ENCODE measurements at regions not wholly inside any gene's neighbourhood (a gene's known extent, or its start where the extent isn't known, plus 50 kb on each side); places are given as distances from the start of the nearest gene placed in this dataset.

DNA sequence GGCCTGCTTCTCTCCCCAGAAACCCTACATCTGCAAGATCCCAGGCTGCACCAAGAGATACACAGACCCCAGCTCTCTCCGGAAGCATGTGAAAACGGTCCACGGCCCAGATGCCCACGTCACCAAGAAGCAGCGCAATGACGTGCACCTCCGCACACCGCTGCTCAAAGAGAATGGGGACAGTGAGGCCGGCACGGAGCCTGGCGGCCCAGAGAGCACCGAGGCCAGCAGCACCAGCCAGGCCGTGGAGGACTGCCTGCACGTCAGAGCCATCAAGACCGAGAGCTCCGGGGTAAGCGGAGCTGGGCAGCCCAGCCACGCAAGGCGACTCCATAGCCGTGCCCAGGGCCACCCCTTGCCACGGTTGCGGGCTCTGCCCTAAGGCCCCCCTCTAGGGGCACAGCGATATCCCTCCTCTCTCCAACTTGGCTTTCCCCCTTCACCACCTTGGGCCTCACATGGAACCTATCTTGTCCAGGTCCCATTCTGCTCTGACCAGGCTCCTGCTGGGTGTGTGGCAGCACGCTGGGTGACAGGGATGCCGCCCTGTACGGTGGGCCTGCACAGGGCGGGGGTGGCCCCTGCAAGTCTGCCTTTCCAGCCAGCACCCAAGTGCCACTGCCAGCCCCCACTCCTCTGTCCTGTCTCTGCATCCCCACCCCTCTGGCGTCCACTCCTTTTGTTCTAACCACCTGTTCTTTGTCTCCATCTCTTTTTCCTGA is 248.9 kb downstream of the GLI2 start:
- no peak for DNase-seq

- DNase-seq = no peak
These were observed 249.7 kb downstream of the GLI2 start for GRCh38 chr2:120985174-120985996.

DNA sequence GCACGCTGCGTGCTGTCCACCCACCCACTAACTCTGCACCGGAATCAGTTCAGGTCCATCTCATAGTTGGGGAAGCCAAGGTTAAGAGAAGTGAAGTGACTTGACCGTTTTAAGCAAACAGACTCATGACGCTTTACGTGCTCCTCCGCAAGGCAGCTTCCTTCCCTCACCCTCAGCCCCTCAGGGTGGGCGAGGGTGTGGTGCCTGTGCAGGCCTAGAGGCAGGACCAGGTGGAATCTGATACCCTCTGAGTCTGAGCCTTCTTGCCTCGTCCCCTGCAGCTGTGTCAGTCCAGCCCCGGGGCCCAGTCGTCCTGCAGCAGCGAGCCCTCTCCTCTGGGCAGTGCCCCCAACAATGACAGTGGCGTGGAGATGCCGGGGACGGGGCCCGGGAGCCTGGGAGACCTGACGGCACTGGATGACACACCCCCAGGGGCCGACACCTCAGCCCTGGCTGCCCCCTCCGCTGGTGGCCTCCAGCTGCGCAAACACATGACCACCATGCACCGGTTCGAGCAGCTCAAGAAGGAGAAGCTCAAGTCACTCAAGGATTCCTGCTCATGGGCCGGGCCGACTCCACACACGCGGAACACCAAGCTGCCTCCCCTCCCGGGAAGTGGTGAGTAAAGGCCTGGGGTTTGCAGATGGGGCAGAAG is 250.5 kb downstream of the GLI2 start:
- DNase-seq = no peak

DNA sequence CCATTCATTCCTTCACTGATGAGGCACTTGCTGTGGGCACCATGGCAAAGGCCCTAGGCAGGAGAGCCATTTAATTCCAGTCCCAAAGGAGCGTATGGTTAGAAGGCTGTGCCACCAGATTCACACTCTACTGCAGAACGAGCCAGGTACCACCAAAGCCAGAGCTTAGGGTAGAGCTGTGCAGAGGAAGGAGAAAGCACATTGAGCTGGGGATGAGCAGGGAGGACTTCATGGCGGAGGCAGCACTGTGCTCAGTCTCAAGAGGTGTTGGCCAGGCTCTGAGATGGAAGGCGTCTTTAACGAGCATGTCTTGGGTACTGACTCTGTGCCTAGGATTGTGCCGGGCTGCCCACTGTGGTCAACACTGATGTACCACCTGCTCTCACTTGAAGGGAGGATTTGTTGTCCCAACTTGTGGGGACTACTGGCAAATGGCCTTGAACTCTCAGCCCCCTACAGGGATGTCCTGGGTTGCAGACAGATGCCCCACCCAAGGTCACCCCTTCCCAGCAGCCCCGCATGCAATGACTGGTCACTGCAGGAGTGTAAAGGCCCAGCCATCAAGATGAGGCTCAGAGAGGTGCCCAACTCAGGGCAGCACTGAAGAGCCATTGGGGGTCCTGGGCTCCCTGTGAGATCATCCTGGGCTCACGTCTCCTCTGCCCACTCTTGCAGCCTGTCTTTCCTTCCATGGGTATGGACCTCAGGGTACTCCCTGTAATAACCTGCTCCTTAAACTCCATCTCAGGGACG is 251.4 kb downstream of the GLI2 start:
- DNase-seq = no peak

GRCh38 chr2:120988051-120988699 is 252.5 kb downstream of the GLI2 start:
- DNase-seq = no peak

GRCh38 chr2:120988700-120989511 is 253.2 kb downstream of the GLI2 start:
- no peak for DNase-seq

DNA sequence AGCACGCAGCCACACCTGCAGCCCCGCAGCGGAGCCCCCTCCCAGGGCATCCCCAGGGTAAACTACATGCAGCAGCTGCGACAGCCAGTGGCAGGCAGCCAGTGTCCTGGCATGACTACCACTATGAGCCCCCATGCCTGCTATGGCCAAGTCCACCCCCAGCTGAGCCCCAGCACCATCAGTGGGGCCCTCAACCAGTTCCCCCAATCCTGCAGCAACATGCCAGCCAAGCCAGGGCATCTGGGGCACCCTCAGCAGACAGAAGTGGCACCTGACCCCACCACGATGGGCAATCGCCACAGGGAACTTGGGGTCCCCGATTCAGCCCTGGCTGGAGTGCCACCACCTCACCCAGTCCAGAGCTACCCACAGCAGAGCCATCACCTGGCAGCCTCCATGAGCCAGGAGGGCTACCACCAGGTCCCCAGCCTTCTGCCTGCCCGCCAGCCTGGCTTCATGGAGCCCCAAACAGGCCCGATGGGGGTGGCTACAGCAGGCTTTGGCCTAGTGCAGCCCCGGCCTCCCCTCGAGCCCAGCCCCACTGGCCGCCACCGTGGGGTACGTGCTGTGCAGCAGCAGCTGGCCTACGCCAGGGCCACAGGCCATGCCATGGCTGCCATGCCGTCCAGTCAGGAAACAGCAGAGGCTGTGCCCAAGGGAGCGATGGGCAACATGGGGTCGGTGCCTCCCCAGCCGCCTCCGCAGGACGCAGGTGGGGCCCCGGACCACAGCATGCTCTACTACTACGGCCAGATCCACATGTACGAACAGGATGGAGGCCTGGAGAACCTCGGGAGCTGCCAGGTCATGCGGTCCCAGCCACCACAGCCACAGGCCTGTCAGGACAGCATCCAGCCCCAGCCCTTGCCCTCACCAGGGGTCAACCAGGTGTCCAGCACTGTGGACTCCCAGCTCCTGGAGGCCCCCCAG is 254.1 kb downstream of the GLI2 start:
- no peak for DNase-seq

- no peak for DNase-seq
These were observed 254.8 kb downstream of the GLI2 start for GRCh38 chr2:120990451-120990871.

GRCh38 chr2:120991441-120991840 is 255.8 kb downstream of the GLI2 start:
- no peak for DNase-seq

DNA sequence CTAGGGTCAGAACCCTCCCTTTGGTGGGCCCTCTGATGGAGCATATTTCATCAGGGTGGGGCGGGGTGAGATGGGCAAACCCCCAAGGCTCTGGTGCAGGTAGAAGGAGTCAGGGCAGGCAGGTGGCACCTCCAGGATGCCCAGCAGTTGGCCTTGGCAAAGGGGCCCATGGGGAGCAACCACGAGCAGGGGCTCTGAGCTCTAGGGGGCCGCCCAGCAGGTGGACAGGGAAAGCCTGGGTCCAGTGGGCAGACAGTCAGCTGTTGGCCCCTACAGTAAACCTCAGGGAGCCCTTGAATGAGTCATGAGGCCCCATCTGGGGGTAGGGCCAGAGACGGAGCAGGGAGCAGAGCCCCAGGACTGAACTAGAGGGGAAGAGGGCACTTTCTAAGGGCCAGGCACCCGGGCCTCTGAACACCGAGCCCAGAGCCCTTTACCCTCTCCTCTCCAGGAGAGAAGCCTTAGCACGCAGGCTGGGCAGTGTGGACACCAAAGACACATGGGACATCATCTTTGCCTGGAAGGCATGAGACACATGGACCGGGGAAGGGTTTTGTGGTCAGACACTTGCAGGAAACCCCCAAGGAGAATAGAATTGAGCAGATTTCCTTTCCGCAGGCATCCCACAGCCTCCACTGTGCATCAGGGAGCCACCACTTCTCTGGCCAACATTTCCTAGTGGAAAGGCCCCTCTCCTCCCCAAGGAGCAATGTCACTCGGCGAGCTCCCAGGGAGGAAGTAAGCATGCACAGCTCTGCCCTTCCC is 257.3 kb downstream of the GLI2 start:
- DNase-seq = no peak

DNA sequence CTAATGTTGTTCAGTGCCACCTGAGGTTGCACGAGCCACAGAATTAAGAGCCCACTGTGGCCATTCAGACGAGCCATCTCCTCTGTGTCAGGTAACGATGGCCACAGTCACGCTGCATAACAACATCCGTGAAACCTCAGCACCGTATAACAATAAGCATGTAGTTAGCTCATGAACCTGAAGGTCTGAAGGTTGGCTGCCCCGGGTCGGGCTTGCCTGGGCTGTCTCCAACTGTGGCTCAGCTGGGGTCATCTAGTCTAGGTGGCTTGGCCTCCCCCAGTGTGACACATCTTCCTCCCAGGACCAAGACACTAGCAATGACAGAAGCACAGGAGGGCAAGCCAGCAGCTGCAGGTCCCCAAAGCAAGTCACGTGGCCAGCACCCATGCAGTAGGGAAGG is 258.0 kb downstream of the GLI2 start:
- no peak for DNase-seq

DNA sequence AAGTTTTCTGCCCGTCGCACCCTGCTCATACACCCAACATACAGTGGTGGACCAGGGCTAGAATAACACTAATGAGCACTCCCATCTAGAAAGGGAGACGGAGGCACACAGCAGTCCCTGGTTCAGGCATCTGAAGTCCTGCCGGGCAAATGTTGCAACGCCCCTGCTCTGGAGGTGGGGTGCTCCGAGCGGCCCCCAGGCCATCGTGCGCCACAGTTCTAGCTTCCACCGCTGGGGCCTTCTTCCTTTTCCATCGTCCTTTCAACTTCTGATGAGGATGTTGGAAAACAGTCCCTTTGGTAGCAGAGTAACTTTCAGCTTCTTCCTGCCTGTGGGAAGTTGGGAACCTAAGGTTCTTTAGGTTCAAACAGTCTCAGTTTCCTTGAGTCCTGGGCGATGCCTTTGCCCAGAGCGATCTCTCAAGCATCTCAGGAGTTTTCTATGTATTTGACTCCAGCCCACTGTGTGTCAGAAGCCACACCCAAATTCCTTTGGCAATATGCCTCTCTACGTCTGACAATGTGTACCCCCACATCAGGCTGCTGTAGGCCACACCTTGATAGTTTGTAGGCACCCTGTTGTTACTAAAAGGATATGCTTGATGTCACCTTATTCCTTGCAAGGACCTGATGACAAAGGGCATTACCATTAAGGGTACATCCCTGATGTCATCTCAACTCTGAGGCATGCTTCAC is 258.8 kb downstream of the GLI2 start:
- no peak for DNase-seq

DNA sequence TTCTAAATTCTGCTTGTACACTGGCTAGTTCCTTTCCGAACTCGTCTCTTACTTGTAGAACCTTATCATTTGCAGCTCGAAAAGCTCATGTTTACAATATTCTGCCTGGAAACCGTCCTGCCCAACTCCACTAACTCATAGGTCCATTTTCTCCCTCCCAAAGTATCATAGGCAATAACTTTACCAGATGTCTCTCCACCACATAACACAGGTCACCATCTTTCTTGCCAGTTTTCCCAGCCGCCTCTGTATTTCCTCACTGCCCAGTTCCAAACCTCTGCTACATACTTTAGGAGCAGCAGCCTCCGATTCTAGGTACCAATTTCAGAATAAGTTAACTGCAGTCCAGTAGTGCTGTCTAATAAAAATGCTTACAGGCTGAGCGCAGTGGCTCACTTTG is 259.5 kb downstream of the GLI2 start:
- no peak for DNase-seq

DNA sequence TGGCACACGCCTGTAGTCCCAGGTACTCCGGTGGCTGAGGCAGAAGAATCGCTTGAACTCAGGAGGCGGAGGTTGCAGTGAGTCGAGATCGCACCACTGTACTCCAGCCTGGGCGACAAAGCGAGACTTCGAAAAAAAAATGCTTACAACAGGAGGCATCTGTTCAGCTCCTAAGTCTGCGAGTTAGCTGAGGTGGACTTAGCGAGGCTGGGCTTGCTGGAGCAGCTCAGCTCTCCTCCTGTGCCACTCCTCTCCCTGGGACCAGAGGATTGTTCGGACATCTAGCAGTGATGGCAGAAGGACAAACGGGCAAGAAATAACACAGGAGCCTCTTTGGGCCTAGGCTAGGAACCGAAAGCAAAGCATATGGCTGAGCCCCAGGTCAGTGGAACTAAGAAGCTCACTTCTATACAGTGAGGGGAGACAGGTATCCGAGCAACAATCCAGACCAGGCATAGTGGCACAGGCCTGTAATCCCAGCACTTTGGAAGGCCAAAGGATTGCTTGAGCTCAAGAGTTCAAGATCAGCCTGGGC is 260.1 kb downstream of the GLI2 start:
- no peak for DNase-seq

GRCh38 chr2:120999377-121000097 is 263.9 kb downstream of the GLI2 start:
- no peak for DNase-seq

DNA sequence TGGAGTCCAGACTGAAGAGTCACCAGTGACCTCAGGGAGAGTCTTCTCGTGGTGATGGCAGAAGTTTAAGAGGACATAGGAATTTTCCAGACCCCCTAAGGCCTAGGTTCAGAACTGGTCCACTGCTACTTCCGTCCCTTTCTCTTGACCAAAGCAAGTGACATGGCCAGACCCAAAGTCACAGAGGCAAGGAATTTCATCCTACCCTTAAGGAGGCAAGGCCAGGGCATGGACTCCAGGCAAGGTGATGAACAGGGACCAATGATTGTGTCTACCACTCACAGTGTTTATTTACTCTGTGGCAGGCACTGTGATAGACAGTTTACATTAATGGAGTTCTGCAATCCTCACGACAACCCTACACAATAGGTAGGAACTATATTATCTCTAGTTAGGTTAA is 265.1 kb downstream of the GLI2 start:
- no peak for DNase-seq

- DNase-seq = no peak
These were observed 266.0 kb downstream of the GLI2 start for GRCh38 chr2:121001641-121002040.

DNA sequence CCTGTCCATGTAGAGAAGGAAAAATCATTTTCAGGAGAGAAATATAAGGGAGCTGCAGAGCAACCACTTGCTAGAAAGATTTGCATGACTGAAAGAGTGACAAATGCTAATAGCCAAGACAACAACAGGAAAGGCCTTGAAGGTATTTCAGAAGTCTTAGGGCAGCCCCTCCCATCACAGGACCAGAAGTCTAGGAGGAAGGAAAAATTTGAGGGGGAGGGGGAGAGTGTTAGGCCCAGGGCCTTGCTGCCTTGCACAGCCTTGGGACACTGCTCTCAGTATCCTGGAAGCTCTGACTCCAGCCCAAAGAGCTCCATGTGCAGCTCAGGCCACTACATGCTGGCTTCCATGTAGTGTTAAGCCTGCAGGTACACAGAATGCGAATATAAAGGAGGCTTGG is 266.9 kb downstream of the GLI2 start:
- no peak for DNase-seq

Data from DMS 273 treated with DMSO at 0.1 percent for 48 hours (cell line).